Loucy (cell line): ENCODE measurements at regions not wholly inside any gene's neighbourhood (a gene's known extent, or its start where the extent isn't known, plus 50 kb on each side); places are given as distances from the start of the nearest gene placed in this dataset.

Experiments used
- H2AFZ ChIP-seq: fragments of 200-600 bp; sonication (generic); 2 replicates; pipeline ENCODE4 v1.6.0; 2016; ENCODE audit warnings: antibody characterized with exemption, mild to moderate bottlenecking, low read length, moderate library complexity
- H3F3A ChIP-seq: fragments of 200-600 bp; 2 replicates; pipeline ENCODE4 v1.6.0; 2016; ENCODE audit warnings: antibody characterized with exemption, low read depth, mild to moderate bottlenecking
- H3K27me3 ChIP-seq: fragments of 200-600 bp; sonication (generic); 2 replicates; pipeline ENCODE4 v1.6.1; 2014; ENCODE audit warnings: low read length, mild to moderate bottlenecking; ENCODE audit not compliant: insufficient read depth, poor library complexity, severe bottlenecking
- H3K36me3 ChIP-seq: fragments of 200-600 bp; sonication (generic); 2 replicates; pipeline ENCODE4 v1.6.1; 2016; ENCODE audit warnings: low read length; ENCODE audit not compliant: insufficient read depth
- H3K4me1 ChIP-seq: fragments of 200-600 bp; sonication (generic); 2 replicates; pipeline ENCODE4 v1.5.1; 2014; ENCODE audit warnings: low read length, mild to moderate bottlenecking; ENCODE audit not compliant: insufficient read depth, poor library complexity, severe bottlenecking
- H3K4me2 ChIP-seq: fragments of 200-600 bp; sonication (generic); 2 replicates; pipeline ENCODE4 v1.6.0; 2014; ENCODE audit warnings: antibody characterized with exemption, low read length, low read depth, mild to moderate bottlenecking; ENCODE audit not compliant: poor library complexity, severe bottlenecking
- H3K4me3 ChIP-seq: fragments of 200-600 bp; sonication (generic); 2 replicates; pipeline ENCODE4 v1.5.1; 2014; ENCODE audit warnings: low read length, mild to moderate bottlenecking, mixed read lengths; ENCODE audit not compliant: poor library complexity, severe bottlenecking
- H3K79me2 ChIP-seq: fragments of 200-600 bp; sonication (generic); 2 replicates; pipeline ENCODE4 v1.6.1; 2014; ENCODE audit warnings: low read length; ENCODE audit not compliant: insufficient read depth
- H3K9ac ChIP-seq: fragments of 200-600 bp; sonication (generic); 2 replicates; pipeline ENCODE4 v1.6.0; 2014; ENCODE audit warnings: mild to moderate bottlenecking, low read depth, low read length, moderate library complexity; ENCODE audit not compliant: poor library complexity, severe bottlenecking
- H3K9me2 ChIP-seq: fragments of 200-600 bp; sonication (generic); replicated peaks from 2 replicates; pipeline ENCODE4 v1.6.1; 2016; ENCODE audit warnings: low read depth, low read length, mixed read lengths
- H3K9me3 ChIP-seq: fragments of 200-600 bp; sonication (generic); 2 replicates; pipeline ENCODE4 v1.6.1; 2014; ENCODE audit warnings: mild to moderate bottlenecking, antibody characterized with exemption, low read length, low read depth; ENCODE audit not compliant: insufficient read depth
- H4K20me1 ChIP-seq: fragments of 200-600 bp; sonication (generic); 2 replicates; pipeline ENCODE4 v1.6.0; 2014; ENCODE audit warnings: antibody characterized with exemption, low read length, mild to moderate bottlenecking; ENCODE audit not compliant: insufficient read depth, poor library complexity, severe bottlenecking
- CTCF ChIP-seq: fragments of 200-600 bp; sonication (generic); conservative IDR thresholded peaks from 2 replicates; pipeline ENCODE4 v1.5.1; 2014; ENCODE audit warnings: mild to moderate bottlenecking, antibody characterized with exemption, low read length
- EZH2phosphoT487 ChIP-seq: fragments of 200-600 bp; IDR thresholded peaks from 2 replicates; pipeline ENCODE4 v1.6.1; 2018; ENCODE audit warnings: antibody characterized with exemption, mild to moderate bottlenecking, moderate library complexity, borderline replicate concordance

DNA sequence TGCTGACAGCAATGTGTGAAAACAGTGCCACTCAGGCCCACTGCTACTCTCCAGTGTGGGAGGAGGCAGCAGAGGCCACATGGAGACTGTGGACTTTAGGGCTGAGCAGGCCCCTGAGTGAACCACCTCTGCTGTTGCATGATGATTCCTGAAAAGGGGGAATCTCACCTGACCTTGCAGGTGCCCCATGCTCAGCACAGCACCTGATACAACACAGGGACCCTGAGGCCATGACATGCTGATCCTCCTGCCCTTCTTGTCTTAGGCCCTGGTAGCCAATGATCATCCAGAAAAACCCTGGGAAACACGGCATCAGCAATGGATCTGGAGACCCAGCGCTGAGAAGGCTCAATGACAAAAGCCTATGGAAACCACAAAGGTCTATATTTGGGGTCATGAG, 446.8 kb upstream of the MYT1L start:
- Histone ChIP-seq H3K4me1 (no peaks in the 10 kb centered on the region), H2AFZ (no peak overlapping the region), H3K9me3 (peaks cover 7% of the 10 kb centered on the region; the same call in 1 of the 2 replicates), H3K4me2 (no peak overlapping the region), H3K9ac (no peak overlapping the region), H3K9me2 (no peaks in the 10 kb centered on the region), H3K36me3 (no peaks in the 10 kb centered on the region), H3F3A (no peaks in the 10 kb centered on the region), H3K79me2 (no peaks in the 10 kb centered on the region), H3K27me3 (no peaks in the 10 kb centered on the region), H3K4me3 (no peak overlapping the region), H4K20me1 (no peaks in the 10 kb centered on the region)
- TF ChIP-seq CTCF (no peak), EZH2phosphoT487 (no peak)

DNA sequence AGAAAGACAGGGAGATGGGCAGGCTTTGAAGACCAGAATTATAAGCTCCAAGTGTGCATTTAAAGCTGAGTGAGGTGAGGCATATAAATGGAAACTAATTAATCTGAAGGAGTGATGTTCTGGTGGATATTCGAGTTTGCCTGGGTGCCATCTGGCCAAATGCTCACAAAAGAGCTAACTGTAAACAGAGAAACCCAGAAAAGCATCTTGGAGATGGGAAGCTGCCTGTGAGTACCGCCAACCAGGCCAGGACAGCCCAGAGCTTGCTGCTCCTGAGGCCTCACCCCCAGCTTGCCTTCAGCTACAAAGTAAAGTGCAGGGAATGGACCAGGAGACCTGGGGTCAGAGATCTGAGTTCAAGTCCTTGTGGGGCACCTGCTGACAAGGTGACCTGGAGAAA, 446.1 kb upstream of the MYT1L start:
- Histone ChIP-seq H3K27me3 (no peaks in the 10 kb centered on the region), H3F3A (no peaks in the 10 kb centered on the region), H3K36me3 (no peaks in the 10 kb centered on the region), H2AFZ (no peak overlapping the region), H3K4me1 (no peaks in the 10 kb centered on the region), H3K9me3 (peaks cover 7% of the 10 kb centered on the region; the same call in 1 of the 2 replicates), H3K9ac (no peak overlapping the region), H3K4me3 (no peak overlapping the region), H3K4me2 (no peak overlapping the region), H4K20me1 (no peaks in the 10 kb centered on the region), H3K9me2 (no peaks in the 10 kb centered on the region), H3K79me2 (no peaks in the 10 kb centered on the region)
- TF ChIP-seq EZH2phosphoT487 (no peak), CTCF (no peak)

GRCh38 chr2:2775018-2775417, 443.9 kb upstream of the MYT1L start:
- no peaks in the 10 kb centered on the region for H3K27me3 ChIP-seq
- H3K36me3 ChIP-seq = no peaks in the 10 kb centered on the region
- no peaks in the 10 kb centered on the region for H3K4me1 ChIP-seq
- H3K4me3 ChIP-seq = no peak overlapping the region
- no peak overlapping the region for H3K4me2 ChIP-seq
- H3K9me3 ChIP-seq = no peaks in the 10 kb centered on the region; the same call in 1 of the 2 replicates
- H3K9me2 ChIP-seq = no peaks in the 10 kb centered on the region
- H3F3A ChIP-seq = no peaks in the 10 kb centered on the region
- no peaks in the 10 kb centered on the region for H4K20me1 ChIP-seq
- no peaks in the 10 kb centered on the region for H3K79me2 ChIP-seq
- TF ChIP-seq EZH2phosphoT487 (no peak), CTCF (no peak)
- no peak overlapping the region for H3K9ac ChIP-seq
- no peak overlapping the region for H2AFZ ChIP-seq
